ENCODE measurements at regions not wholly inside any gene's neighbourhood (a gene's known extent, or its start where the extent isn't known, plus 50 kb on each side); places are given as distances from the start of the nearest gene placed in this dataset.

DNA sequence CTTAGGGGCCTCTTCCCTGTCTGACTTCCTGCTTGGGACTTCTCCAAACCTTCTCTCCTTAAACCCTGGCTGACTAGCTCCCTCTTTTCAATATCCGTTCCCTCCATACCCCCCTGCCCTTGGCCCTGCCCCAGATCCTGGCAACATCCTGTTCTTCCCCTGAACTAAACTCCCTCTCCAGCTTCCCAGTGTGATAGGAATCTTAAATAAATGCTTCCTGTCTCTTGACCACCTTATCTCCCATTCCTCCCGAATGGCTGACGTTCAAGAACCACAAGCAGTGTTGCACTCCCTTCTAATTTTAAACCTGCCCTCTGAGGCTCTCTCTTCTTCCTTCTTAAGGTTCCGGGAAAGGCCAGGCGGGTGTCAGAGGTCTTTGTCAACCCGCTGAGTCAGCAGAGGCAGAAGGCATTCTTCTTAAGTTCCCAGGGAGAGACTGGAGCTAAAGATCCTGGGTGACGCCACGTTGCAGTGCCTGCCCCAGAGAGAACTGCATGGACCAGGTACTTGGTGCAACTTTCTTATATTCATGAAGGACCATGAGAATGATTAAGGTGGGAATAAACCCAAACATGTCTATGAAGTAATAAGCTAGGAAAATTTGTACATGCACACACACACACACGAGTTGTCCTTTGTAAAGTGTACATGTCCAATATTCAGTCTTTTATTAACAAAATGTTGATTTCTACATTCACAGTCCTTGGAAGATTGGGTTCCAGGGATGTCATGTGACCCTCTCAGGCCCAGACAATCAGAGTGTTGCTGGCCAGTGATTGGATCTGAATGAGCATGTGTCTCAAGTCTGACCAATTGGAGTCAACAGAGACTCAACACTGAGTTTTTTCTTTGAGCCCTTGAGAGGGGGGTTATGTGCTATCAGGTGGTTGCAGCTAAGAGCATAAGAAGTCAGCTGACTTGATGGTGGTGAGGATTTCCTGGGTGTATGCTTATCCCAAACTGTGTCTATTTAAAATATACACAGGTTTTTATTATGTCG lies 420.2 kb upstream of the TBX3 start:
- peaks cover 21% of the 10 kb centered on the region for H3K9me3 Mint-ChIP-seq (ENCODE audit: low read depth, unreplicated experiment)
- no peaks in the 10 kb centered on the region for H3K27me3 Mint-ChIP-seq (ENCODE audit: unreplicated experiment)
- no peak overlapping the region for H3K27ac Mint-ChIP-seq (ENCODE audit: unreplicated experiment)
- TF ChIP-seq, protein P1, sequence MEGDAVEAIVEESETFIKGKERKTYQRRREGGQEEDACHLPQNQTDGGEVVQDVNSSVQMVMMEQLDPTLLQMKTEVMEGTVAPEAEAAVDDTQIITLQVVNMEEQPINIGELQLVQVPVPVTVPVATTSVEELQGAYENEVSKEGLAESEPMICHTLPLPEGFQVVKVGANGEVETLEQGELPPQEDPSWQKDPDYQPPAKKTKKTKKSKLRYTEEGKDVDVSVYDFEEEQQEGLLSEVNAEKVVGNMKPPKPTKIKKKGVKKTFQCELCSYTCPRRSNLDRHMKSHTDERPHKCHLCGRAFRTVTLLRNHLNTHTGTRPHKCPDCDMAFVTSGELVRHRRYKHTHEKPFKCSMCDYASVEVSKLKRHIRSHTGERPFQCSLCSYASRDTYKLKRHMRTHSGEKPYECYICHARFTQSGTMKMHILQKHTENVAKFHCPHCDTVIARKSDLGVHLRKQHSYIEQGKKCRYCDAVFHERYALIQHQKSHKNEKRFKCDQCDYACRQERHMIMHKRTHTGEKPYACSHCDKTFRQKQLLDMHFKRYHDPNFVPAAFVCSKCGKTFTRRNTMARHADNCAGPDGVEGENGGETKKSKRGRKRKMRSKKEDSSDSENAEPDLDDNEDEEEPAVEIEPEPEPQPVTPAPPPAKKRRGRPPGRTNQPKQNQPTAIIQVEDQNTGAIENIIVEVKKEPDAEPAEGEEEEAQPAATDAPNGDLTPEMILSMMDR (IDR thresholded peaks at IDR 0.05; ENCODE audit: unreplicated experiment), result no peak
- H3K4me1 Mint-ChIP-seq (ENCODE audit: low read depth, unreplicated experiment), result no peaks in the 10 kb centered on the region
- no peak for DNase-seq
- CTCF ChIA-PET, result no interaction called here
- H3K36me3 Mint-ChIP-seq (ENCODE audit: insufficient read depth, unreplicated experiment), result no peaks in the 10 kb centered on the region
- no TSS peak for BruUV-seq (replicated peaks)
- no peak overlapping the region for H3K4me3 Mint-ChIP-seq (ENCODE audit: low read depth, unreplicated experiment)
- intact Hi-C loops (cut with micrococcal nuclease; ENCODE audit: unreplicated experiment), result no loop called here

DNA sequence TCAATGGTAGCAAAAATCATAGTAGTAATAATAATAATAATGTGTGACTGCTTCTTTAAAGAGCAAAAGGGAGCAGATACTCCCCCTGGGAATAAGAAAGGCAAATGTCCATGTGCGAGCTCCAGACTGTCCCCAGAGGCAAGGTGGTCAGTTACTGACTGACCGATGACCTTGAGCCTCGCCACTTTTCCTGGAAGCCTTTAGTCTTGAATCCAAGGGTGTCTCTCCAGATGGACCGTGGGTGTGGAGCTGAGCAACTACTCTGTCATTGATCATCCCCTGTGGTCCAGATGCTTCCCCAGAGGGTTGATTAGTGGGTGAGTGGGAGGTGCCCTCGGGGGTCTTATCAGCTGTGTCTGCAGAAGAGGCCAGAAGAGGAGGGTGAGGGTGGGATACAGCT lies 418.5 kb upstream of the TBX3 start:
- no peak overlapping the region for H3K27ac Mint-ChIP-seq (ENCODE audit: unreplicated experiment)
- CTCF ChIA-PET, result no interaction called here
- peaks cover 27% of the 10 kb centered on the region for H3K9me3 Mint-ChIP-seq (ENCODE audit: low read depth, unreplicated experiment)
- H3K4me3 Mint-ChIP-seq (ENCODE audit: low read depth, unreplicated experiment), result no peak overlapping the region
- TF ChIP-seq, protein P1 (IDR thresholded peaks at IDR 0.05; ENCODE audit: unreplicated experiment), result no peak
- BruUV-seq (replicated peaks), result no TSS peak
- H3K4me1 Mint-ChIP-seq (ENCODE audit: low read depth, unreplicated experiment), result no peaks in the 10 kb centered on the region
- no peaks in the 10 kb centered on the region for H3K27me3 Mint-ChIP-seq (ENCODE audit: unreplicated experiment)
- DNase-seq, result no peak
- H3K36me3 Mint-ChIP-seq (ENCODE audit: insufficient read depth, unreplicated experiment), result no peaks in the 10 kb centered on the region
- intact Hi-C loops (cut with micrococcal nuclease; ENCODE audit: unreplicated experiment), result no loop called here

- intact Hi-C loops (cut with micrococcal nuclease; ENCODE audit: unreplicated experiment), result no loop called here
These were observed 417.5 kb upstream of the TBX3 start for GRCh38 chr12:115101520-115101919.

GRCh38 chr12:115097416-115097815 lies 413.4 kb upstream of the TBX3 start:
- no peaks in the 10 kb centered on the region for H3K36me3 Mint-ChIP-seq (ENCODE audit: insufficient read depth, unreplicated experiment)
- no TSS peak for BruUV-seq (replicated peaks)
- no peak for DNase-seq
- H3K27me3 Mint-ChIP-seq (ENCODE audit: unreplicated experiment), result no peaks in the 10 kb centered on the region
- CTCF ChIA-PET, result no interaction called here
- TF ChIP-seq, protein P1 (IDR thresholded peaks at IDR 0.05; ENCODE audit: unreplicated experiment), result no peak
- H3K9me3 Mint-ChIP-seq (ENCODE audit: low read depth, unreplicated experiment), result peaks cover 22% of the 10 kb centered on the region
- H3K27ac Mint-ChIP-seq (ENCODE audit: unreplicated experiment), result no peak overlapping the region
- intact Hi-C loops (cut with micrococcal nuclease; ENCODE audit: unreplicated experiment), result no loop called here
- no peak overlapping the region for H3K4me3 Mint-ChIP-seq (ENCODE audit: low read depth, unreplicated experiment)
- no peaks in the 10 kb centered on the region for H3K4me1 Mint-ChIP-seq (ENCODE audit: low read depth, unreplicated experiment)

More at GRCh38 chr12:115101520-115101919, 417.5 kb upstream of the TBX3 start:
- H3K4me1 Mint-ChIP-seq (ENCODE audit: low read depth, unreplicated experiment), result no peaks in the 10 kb centered on the region
- no peaks in the 10 kb centered on the region for H3K36me3 Mint-ChIP-seq (ENCODE audit: insufficient read depth, unreplicated experiment)
- CTCF ChIA-PET, result no interaction called here
- no peaks in the 10 kb centered on the region for H3K27me3 Mint-ChIP-seq (ENCODE audit: unreplicated experiment)
- DNase-seq, result no peak
- TF ChIP-seq, protein P1 (IDR thresholded peaks at IDR 0.05; ENCODE audit: unreplicated experiment), result no peak
- BruUV-seq (replicated peaks), result no TSS peak
- H3K9me3 Mint-ChIP-seq (ENCODE audit: low read depth, unreplicated experiment), result peaks cover 28% of the 10 kb centered on the region
- H3K27ac Mint-ChIP-seq (ENCODE audit: unreplicated experiment), result no peak overlapping the region
- no peak overlapping the region for H3K4me3 Mint-ChIP-seq (ENCODE audit: low read depth, unreplicated experiment)

Measured in Calu3 (cell line).